Iris pigment epithelial cell (primary cell): ENCODE measurements at regions not wholly inside any gene's neighbourhood (a gene's known extent, or its start where the extent isn't known, plus 50 kb on each side); places are given as distances from the start of the nearest gene placed in this dataset.
A peak's percentile ranks its signal among the peaks of the same experiment; 100 is the strongest.

Experiments used
- DNase-seq: peaks from one replicate; pipeline ENCODE4 v3.0.0-alpha.2; 2011; ENCODE audit warnings: low read depth

GRCh38 chr14:51145246-51145645 lies 50.3 kb upstream of the TRIM9 start:
- peak; percentile 45 for DNase-seq

- DNase-seq = peak; percentile 71
Measured at GRCh38 chr14:51147183-51147582, 52.3 kb upstream of the TRIM9 start.

- no peak for DNase-seq
Measured at GRCh38 chr14:51155326-51155725, 60.4 kb upstream of the TRIM9 start.

GRCh38 chr14:51157012-51157411 lies 62.1 kb upstream of the TRIM9 start:
- peak; percentile 34 for DNase-seq

GRCh38 chr14:51160871-51161270 lies 66.0 kb upstream of the TRIM9 start:
- DNase-seq = no peak

GRCh38 chr14:51165415-51165814 lies 70.5 kb upstream of the TRIM9 start:
- DNase-seq = peak; percentile 4

- peak; percentile 90 for DNase-seq
Measured at GRCh38 chr14:51167587-51168214, 72.3 kb upstream of the TMX1 start.

- DNase-seq = peak; percentile 9
Measured at GRCh38 chr14:51168215-51168613, 71.8 kb upstream of the TMX1 start.

GRCh38 chr14:51173863-51174262 lies 66.2 kb upstream of the TMX1 start:
- no peak for DNase-seq

GRCh38 chr14:51176839-51177238 lies 63.2 kb upstream of the TMX1 start:
- DNase-seq = no peak

GRCh38 chr14:51180577-51180976 lies 59.5 kb upstream of the TMX1 start:
- no peak for DNase-seq

- peak; percentile 7 for DNase-seq
Measured at GRCh38 chr14:51182131-51182565, 57.9 kb upstream of the TMX1 start.

GRCh38 chr14:51185180-51185579 lies 54.9 kb upstream of the TMX1 start:
- no peak for DNase-seq

GRCh38 chr14:51185754-51186153 lies 54.3 kb upstream of the TMX1 start:
- DNase-seq = no peak

GRCh38 chr14:51188566-51189185 lies 51.4 kb upstream of the TMX1 start:
- peak; percentile 13 for DNase-seq

GRCh38 chr14:51189600-51190376 lies 50.3 kb upstream of the TMX1 start:
- no peak for DNase-seq
